HG03432 (cell line): ENCODE measurements at regions not wholly inside any gene's neighbourhood (a gene's known extent, or its start where the extent isn't known, plus 50 kb on each side); places are given as distances from the start of the nearest gene placed in this dataset.
"Not testable (repeated sequence)": the region's sequence is repeated elsewhere in the genome, so short reads cannot be mapped to it uniquely, and the experiment has no call there.

Source experiments
- ATAC-seq: cut with Tn5 transposase; IDR thresholded peaks from one replicate; pipeline ENCODE4 v1.9.1; 2021; ENCODE audit warnings: mild to moderate bottlenecking, moderate library complexity; ENCODE audit not compliant: unreplicated experiment

DNA sequence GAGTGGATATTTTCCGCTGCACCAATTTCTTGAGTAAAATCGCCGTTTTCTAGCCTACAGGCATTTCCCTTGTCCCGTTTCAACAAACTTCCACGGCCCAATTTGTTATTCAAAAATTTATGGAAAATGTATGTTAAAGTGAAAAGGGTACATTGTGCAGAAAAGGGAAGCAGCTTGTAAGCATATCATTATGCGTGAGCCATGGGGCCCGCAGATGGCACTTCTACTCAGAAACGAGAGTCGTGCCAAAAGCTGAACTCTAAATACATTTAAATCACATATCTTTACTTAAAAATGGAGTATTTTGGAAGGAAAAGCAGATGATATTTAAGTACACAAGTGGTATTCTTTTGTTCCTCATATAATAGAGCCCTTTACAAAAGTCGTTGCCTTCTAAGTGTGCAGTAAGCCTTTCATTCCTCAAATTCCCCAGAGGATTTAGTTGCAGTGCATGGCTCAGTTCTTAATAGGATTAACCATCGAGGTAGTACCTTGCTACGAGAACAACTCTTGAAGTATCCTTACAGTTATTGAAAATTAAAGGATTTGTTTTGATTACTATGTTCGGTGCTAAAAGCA, 1227.2 kb upstream of the WWC1 start:
- ATAC-seq, result no peak

- ATAC-seq, result no peak
These were observed 1225.7 kb upstream of the WWC1 start for GRCh38 chr5:167065794-167066193.

GRCh38 chr5:167071981-167072610, 1219.3 kb upstream of the WWC1 start:
- ATAC-seq, result no peak

DNA sequence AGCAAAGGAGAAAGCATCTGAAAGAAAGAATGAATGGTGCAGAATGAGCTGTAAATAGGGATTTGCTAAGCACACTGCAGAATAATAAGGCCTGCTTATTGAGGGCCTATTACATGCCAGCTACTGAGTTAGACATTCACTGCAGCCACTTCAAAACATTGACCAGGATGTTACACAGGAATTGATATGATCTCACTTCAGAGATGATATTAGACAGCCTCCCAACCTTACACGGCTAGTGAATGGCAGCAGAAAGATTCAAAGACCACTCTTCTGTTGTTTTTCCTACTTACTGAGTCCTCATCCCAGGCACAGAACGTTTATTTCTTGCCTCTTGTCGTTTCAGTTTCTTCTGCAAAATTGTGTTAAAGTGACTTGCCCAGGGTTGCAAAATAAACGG, 1209.9 kb upstream of the WWC1 start:
- no peak for ATAC-seq

GRCh38 chr5:167096816-167097215, 1194.6 kb upstream of the WWC1 start:
- ATAC-seq, result no peak

GRCh38 chr5:167104351-167104750, 1187.1 kb upstream of the WWC1 start:
- ATAC-seq, result no peak

GRCh38 chr5:167105941-167106340, 1185.5 kb upstream of the WWC1 start:
- ATAC-seq, result no peak

DNA sequence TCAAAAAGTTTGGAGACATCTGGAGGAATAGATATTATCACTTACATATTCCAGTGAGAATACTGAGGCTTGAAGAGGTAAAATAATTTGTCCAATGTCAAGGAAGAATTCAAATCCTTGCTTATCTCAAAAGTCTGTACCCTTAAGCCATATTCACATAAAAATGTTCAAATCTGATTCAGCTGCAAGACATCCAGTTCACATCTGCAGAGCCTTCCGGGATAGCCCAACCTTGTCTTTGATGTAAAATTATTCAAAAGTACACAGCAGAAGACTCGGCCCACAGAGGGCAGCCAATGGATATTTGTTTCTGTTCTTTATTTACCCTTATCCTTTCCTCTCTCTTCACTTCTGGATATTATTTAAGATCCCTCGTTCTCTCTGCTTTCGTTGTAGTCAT, 1183.8 kb upstream of the WWC1 start:
- no peak for ATAC-seq

- ATAC-seq, result not testable (repeated sequence)
These were observed 1183.2 kb upstream of the WWC1 start for GRCh38 chr5:167108266-167108665.

- ATAC-seq, result no peak
These were observed 1178.9 kb upstream of the WWC1 start for GRCh38 chr5:167112556-167112955.

DNA sequence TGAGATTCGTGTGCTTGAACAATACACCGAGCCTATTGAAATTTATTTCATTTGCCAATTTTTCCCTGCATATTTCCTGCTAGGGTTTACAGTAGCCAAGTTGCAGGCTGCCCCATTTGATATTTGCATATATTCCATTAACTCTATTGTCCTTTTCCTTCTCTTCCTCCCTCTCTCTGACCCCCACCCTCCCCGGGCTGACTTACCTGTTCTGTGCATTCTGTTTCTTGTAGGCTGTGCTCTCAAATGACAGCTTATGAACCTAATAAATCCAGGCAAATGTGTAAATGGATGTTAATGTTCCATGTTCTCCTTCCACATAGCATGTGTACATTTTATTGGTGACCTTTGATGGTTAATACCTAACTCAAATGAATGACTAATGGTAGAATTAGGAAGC, 1169.2 kb upstream of the WWC1 start:
- no peak for ATAC-seq

DNA sequence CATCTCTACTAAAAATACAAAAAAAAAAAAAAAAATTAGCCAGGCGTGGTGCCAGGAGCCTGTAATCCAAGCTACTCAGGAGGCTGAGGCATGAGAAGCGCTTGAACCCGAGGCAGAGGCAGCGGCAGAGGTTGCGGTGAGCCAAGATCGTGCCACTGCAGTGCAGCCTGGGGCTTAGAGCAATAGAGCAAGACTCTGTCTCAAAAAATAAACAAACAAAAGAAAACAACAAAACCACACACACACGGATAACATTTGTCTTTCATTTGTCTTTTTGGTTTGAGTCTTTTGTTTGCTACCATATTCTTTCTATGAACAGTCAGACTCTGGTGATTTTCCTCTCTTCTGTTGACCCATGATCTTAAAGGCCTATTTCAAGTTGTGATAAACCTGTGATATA, 1168.3 kb upstream of the WWC1 start:
- ATAC-seq, result no peak

DNA sequence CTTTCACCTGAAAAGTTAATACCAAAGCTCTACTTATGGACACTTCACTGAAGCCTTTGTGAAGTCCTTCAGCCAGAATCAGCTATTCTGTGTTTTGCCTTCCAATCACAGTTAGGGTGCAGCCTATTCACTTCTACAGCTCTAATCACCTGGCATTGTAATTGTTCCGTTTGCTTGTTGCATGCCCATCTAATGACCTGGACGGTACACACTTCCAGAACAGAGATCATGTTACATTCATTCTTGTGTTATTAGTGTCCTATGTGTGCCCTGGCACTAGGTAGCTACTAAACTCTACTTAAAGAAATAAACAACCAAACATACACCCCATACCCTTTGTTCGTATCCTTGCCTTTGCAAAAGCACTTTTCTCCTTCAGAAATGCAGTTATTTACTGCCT, 1162.9 kb upstream of the WWC1 start:
- ATAC-seq, result no peak

DNA sequence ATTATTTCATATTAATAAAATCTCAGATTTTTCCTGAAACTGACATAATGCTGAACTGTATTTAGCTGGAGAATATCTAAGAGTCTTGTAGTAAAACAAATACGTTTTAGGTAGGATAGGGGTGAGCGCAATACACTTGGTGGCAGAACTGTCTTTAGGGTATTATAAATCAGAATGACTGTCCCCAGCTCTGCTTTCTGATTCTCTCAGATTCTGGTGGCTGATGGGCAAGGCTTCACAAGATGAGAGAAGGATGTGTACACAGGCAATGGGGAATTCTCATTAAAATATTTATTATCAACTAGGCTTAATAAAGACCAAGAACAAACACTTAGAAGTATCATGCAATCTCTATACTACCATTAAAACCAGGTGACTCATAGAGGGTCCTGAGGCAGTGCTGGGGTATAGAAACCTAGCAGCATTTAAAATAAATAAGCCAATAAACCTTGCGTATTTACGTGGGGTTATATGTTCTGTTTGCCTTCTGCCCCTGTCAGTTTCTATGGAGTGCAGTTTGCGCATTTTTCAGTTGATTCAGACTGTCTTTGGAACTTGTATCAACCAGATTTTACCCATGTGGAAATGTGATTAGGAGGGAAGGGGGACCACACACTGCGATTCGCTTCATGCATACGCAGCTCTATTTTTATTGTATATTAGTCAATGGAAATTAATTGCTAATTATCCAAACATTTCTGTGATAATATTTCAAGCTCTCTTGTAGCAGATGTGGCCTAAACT, 1150.7 kb upstream of the WWC1 start:
- no peak for ATAC-seq

DNA sequence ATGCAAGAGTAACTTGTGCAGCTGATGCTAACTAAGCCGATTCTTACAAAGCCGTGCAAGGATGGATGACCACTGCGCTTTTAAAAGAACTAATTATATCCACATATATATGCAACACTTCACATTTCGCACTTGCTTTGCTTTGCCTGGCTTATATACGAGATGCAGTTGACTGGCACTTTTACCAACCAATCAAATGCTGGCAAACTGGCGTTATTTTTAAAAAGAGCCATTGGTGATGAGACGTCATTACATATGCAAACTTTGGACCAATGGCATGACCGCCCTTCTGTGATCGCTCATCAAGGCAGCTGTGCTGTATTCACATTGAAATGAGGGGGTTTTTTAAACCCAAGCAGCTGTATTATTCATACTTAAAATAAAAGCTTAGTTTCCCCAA, 1147.7 kb upstream of the WWC1 start:
- ATAC-seq, result no peak

DNA sequence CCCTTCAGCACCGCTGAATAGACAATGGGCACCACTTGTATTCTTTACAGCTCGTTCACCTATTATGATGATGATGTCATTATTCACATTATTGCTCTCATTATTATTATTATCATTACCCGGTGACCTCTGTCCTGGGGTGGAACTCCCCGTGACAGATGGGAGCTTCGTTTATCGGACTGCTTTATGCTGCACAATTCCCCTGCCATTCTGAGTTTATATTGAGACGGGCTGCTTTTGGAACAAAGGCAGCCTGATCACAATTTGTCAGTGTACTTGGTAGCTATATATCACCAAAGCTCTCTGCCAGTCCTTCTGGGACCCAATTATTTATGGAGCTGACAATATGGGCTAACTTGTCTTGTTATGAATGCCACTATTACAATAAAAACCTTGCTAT, 1145.6 kb upstream of the WWC1 start:
- ATAC-seq, result no peak

DNA sequence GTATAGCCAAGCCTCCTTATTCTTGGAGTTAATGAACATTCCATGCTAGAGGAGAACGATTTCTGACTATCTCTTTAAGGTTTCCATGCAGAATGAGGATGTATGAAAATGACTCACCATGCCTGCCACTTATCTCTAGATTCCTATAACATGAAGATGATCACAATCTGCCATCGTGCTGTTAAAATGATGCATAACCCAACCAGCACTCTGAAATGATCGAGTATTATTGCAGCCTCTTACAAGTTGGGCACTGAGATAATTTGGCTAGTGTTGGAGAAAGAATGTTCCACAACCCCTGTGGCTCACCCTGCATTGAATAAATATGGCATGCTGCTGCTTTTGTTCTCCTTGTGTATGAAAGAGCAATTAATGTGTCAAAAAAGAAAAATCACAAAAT, 1143.6 kb upstream of the WWC1 start:
- ATAC-seq, result no peak

- ATAC-seq, result no peak
These were observed 1140.8 kb upstream of the WWC1 start for GRCh38 chr5:167150661-167151060.

DNA sequence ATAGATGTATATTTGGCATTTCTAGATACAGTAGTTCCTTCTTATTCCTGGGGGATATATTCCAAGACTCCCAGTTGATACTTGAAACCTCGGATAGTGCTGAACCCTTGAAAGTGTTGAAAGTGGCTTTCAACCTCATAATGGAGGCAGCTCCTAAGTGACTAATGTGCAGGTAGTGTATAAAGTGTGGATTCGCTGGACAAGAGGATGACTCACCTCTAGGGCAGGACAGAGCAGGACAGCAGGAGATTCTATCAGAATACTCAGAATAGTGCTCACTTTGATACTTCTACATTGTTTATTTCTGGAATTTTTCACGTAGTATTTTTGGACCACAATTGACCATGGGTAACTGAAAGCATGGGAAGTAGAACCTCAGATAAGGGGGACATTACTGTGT, 1138.9 kb upstream of the WWC1 start:
- no peak for ATAC-seq

DNA sequence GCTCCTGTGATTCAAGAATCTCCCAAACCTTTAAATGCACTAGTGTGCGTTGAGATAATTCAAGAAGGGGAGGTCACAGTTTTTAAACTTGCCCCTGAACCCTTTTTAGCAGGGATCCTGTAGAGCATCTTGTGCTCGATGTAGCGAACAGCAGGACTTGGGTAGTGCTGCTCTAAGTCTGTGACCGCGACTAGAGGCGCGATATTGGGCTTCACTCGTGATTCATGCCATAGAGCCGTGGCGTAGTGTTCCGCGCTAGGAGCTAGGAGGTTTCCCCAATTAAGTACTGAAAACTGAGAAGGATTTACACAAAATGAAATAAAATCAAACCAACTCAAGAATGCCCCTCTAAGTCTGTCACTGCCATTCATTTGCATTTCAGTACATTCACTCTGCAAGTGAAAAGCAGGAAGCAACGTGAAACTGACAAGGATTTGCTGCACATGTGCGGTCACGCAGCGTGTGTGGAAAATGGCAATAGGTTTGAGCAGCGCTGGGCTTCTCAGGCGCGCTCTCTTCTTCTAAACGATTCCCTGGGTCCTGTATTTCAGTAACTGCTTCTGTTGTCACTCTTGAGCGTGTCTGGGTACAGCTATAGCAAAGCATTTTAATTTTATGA, 1135.9 kb upstream of the WWC1 start:
- no peak for ATAC-seq

GRCh38 chr5:167156446-167156845, 1135.0 kb upstream of the WWC1 start:
- ATAC-seq, result no peak

GRCh38 chr5:167158588-167158987, 1132.9 kb upstream of the WWC1 start:
- no peak for ATAC-seq
